Neural crest cell (in vitro differentiated cells): ENCODE measurements at regions not wholly inside any gene's neighbourhood (a gene's known extent, or its start where the extent isn't known, plus 50 kb on each side); places are given as distances from the start of the nearest gene placed in this dataset.

Experiments
- DNase-seq: peaks from one replicate; pipeline ENCODE4 v3.0.0; 2021; ENCODE audit warnings: low read depth, mixed read lengths, low spot score
- H3K27ac Mint-ChIP-seq: one replicate; pipeline ENCODE4 v1.8.0; 2021; ENCODE audit warnings: mild to moderate bottlenecking, mixed read lengths; ENCODE audit not compliant: unreplicated experiment
- H3K27me3 Mint-ChIP-seq: 2 replicates; pipeline ENCODE4 v1.8.0; 2021; ENCODE audit warnings: low read depth, mild to moderate bottlenecking, mixed read lengths
- H3K36me3 Mint-ChIP-seq: 2 replicates; pipeline ENCODE4 v1.8.0; 2021; ENCODE audit warnings: low read depth, mild to moderate bottlenecking, mixed read lengths
- H3K4me1 Mint-ChIP-seq: 2 replicates; pipeline ENCODE4 v1.8.0; 2021; ENCODE audit warnings: mixed read lengths
- H3K4me3 Mint-ChIP-seq: one replicate; pipeline ENCODE4 v1.8.0; 2021; ENCODE audit warnings: mild to moderate bottlenecking, mixed read lengths
- H3K9me3 Mint-ChIP-seq: 2 replicates; pipeline ENCODE4 v1.8.0; 2021; ENCODE audit warnings: mixed read lengths
- CTCF ChIP-seq: fragments of 200-600 bp; sonication (generic); conservative IDR thresholded peaks from 2 replicates; pipeline ENCODE4 v1.5.0; 2021; ENCODE audit warnings: antibody characterized with exemption, mild to moderate bottlenecking

DNA sequence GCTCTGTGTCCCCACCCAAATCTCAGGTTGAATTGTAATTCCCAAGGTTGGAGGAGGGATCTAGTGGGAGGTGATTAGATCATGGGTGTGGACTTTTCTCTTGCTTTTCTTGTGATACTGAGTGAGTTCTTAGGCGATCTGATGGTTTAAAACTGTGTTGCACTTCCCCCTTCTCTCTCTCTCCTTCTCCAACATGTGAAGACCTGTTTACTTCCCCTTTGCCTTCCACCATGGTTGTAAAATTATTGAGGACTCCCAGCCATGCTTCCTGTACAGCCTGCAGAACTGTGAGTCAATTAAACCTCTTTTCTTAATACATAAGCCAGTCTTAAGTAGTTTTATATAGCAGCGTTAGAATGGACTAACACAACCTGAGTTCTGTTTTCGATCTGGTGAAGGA, 738.2 kb downstream of the ARAP2 start:
- H3K4me1 Mint-ChIP-seq: no peaks in the 10 kb centered on the region
- no peak overlapping the region for H3K4me3 Mint-ChIP-seq
- H3K27ac Mint-ChIP-seq: no peak overlapping the region
- no peak for DNase-seq
- H3K27me3 Mint-ChIP-seq: no peaks in the 10 kb centered on the region
- TF ChIP-seq CTCF: no peak
- H3K9me3 Mint-ChIP-seq: peaks cover 4% of the 10 kb centered on the region
- no peaks in the 10 kb centered on the region for H3K36me3 Mint-ChIP-seq

DNA sequence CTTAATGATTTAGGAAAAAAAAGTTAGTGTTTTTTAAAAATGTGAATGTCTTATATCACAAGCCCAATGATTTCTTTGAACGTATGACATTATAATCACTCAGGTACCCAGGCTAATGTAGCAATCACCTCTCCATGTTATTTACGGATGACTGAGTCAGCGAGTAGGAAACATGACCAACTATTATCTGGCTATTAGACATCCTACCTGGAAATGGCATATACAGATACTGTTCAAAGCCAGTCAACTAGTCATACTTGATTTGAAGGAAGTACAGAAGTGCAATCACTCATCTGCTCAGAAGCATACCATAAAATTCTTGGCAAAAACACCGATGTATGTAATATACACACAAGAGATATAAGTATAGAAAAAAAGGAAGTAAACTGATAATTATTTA, 732.5 kb downstream of the ARAP2 start:
- TF ChIP-seq CTCF: no peak
- no peak overlapping the region for H3K27ac Mint-ChIP-seq
- H3K27me3 Mint-ChIP-seq: no peaks in the 10 kb centered on the region

GRCh38 chr4:35516102-35516501, 728.2 kb downstream of the ARAP2 start:
- no peak for DNase-seq
- no peak overlapping the region for H3K4me3 Mint-ChIP-seq
- H3K27ac Mint-ChIP-seq: no peak overlapping the region
- no peaks in the 10 kb centered on the region for H3K27me3 Mint-ChIP-seq
- TF ChIP-seq CTCF: no peak
- H3K36me3 Mint-ChIP-seq: no peaks in the 10 kb centered on the region
- H3K9me3 Mint-ChIP-seq: peaks cover 3% of the 10 kb centered on the region
- peaks cover 5% of the 10 kb centered on the region for H3K4me1 Mint-ChIP-seq

More for the DNA sequence above, 732.5 kb downstream of the ARAP2 start:
- Mint-ChIP-seq H3K36me3 (no peaks in the 10 kb centered on the region), H3K9me3 (peaks cover 3% of the 10 kb centered on the region), H3K4me1 (no peaks in the 10 kb centered on the region), H3K4me3 (no peak overlapping the region)
- no peak for DNase-seq

DNA sequence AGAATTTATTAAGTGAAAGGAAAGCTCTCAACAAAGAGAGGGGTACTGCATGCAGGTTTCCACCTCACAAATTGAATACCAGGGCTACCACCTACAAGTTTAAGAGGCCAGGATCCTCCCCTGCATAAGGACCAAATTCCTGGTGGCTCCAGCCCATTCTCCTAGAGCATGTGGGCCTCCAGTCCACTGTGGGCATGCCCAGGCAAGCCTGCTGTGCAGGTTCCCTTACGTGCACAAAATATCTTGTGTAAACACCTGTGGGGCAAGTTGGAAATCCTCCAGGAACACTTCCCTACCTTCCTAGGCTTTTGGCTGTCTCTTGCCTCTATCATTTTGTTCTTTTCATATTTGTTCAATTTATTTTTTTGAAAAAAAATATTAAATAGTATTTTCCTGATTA, 724.3 kb downstream of the ARAP2 start:
- no peaks in the 10 kb centered on the region for H3K9me3 Mint-ChIP-seq
- H3K4me1 Mint-ChIP-seq: peaks cover 8% of the 10 kb centered on the region
- no peak for DNase-seq
- H3K4me3 Mint-ChIP-seq: no peak overlapping the region
- no peaks in the 10 kb centered on the region for H3K27me3 Mint-ChIP-seq
- H3K36me3 Mint-ChIP-seq: no peaks in the 10 kb centered on the region
- H3K27ac Mint-ChIP-seq: no peak overlapping the region
- TF ChIP-seq CTCF: no peak

DNA sequence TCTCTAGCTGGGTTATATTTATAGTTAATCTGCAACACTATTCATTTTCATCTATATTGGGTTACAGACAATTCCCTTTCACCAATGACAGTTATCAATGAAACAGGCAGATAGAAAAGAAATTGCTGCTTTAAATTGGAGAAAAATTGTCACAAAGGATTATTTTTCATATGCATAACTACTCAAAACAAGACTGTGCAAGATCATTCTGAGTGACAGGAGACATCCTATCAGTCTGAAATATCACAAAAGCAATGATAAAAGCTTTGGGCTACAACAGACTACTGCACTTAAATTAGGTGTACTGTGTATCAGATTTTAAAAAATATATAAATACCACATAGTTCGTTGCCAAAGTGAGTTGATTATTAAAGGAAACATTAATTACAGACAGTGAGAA, 722.6 kb downstream of the ARAP2 start:
- Mint-ChIP-seq H3K27ac (no peak overlapping the region), H3K4me1 (peaks cover 11% of the 10 kb centered on the region), H3K4me3 (no peak overlapping the region), H3K36me3 (no peaks in the 10 kb centered on the region), H3K9me3 (no peaks in the 10 kb centered on the region), H3K27me3 (no peaks in the 10 kb centered on the region)
- no peak for TF ChIP-seq CTCF
- DNase-seq: no peak
